GM12878 (cell line): ENCODE measurements at regions not wholly inside any gene's neighbourhood (a gene's known extent, or its start where the extent isn't known, plus 50 kb on each side); places are given as distances from the start of the nearest gene placed in this dataset.

ENCODE experiments used
- ATAC-seq: fragments of 200-7000 bp; cut with Tn5 transposase; 3 replicates; pipeline ENCODE4 v1.9.1; 2020; ENCODE audit warnings: mild to moderate bottlenecking, moderate library complexity
- BruUV-seq: library from RNA; stranded (reverse); fragments of 400-500 nt; replicated peaks from 2 replicates; lab custom pipeline; 2021; lab: Mats Ljungman, UMichigan
- CTCF ChIA-PET: fragments of 300-600 bp; sonication (Branson Sonifier 250); formaldehyde crosslinking; extraction: SDS; loops from one replicate; lab custom pipeline; 2021; ENCODE audit warnings: inconsistent platforms; lab: Yijun Ruan, JAX
- POLR2A ChIA-PET: fragments of 350-600 bp; formaldehyde crosslinking; extraction: SDS; loops from one replicate; lab custom pipeline; 2021; ENCODE audit warnings: inconsistent platforms; lab: Charles Lee
- RAD21 ChIA-PET: fragments of 300-600 bp; sonication (Branson Sonifier 250); formaldehyde crosslinking; loops from one replicate; lab custom pipeline; 2023; ENCODE audit warnings: antibody characterized with exemption; ENCODE audit not compliant: unreplicated experiment; lab: Charles Lee
- SMC1A ChIA-PET: fragments of 300-600 bp; sonication (Branson Sonifier 250); formaldehyde crosslinking; loops from one replicate; lab custom pipeline; 2023; ENCODE audit not compliant: unreplicated experiment, uncharacterized antibody; lab: Charles Lee
- DNase-seq: peaks from one replicate; pipeline ENCODE4 v3.0.0-alpha.2; 2011; ENCODE audit warnings: low read depth, low spot score
- FAIRE-seq: peaks from 3 replicates; lab custom pipeline; 2011; peaks lifted over from hg19 to GRCh38; lab: Jason Lieb, UNC
- H2AFZ ChIP-seq: 2 replicates; pipeline ENCODE4 v1.6.0; 2011; ENCODE audit warnings: low read depth, low read length, control low read depth; ENCODE audit not compliant: control insufficient read depth
- H3K27ac ChIP-seq: 2 replicates; pipeline ENCODE4 v1.5.1; 2011; ENCODE audit warnings: control low read depth; ENCODE audit not compliant: control insufficient read depth, insufficient read depth
- H3K27me3 ChIP-seq, 2 experiments: replicated peaks in 1 of 2; 2 replicates each; pipeline versions ENCODE4 v1.6.0 to v1.6.1; 2011; ENCODE audit warnings: low read length in 1 of 2; ENCODE audit not compliant: control insufficient read depth in 2 of 2, insufficient read depth in 2 of 2
- H3K36me3 ChIP-seq, 2 experiments: 2 replicates each; pipeline ENCODE4 v1.5.1; 2011; ENCODE audit warnings: low read length in 1 of 2; ENCODE audit not compliant: control insufficient read depth in 2 of 2, insufficient read depth in 2 of 2
- H3K4me1 ChIP-seq: 2 replicates; pipeline ENCODE4 v1.6.1; 2011; ENCODE audit warnings: mild to moderate bottlenecking, low read length, moderate library complexity, mixed read lengths; ENCODE audit not compliant: control insufficient read depth, insufficient read depth
- H3K4me2 ChIP-seq: 2 replicates; pipeline ENCODE4 v1.6.0; 2011; ENCODE audit warnings: control low read depth; ENCODE audit not compliant: control insufficient read depth, insufficient read depth
- H3K4me3 ChIP-seq: fragments of 200-600 bp; sonication (generic); 2 replicates; pipeline ENCODE4 v1.5.1; 2016
- H3K79me2 ChIP-seq: 2 replicates; pipeline ENCODE4 v1.6.0; 2011; ENCODE audit warnings: low read length; ENCODE audit not compliant: control insufficient read depth, insufficient read depth
- H3K9ac ChIP-seq: 2 replicates; pipeline ENCODE4 v1.8.0; 2011; ENCODE audit warnings: low read length, control low read depth, mixed read lengths; ENCODE audit not compliant: control insufficient read depth, insufficient read depth
- H3K9me3 ChIP-seq: replicated peaks from 3 replicates; pipeline ENCODE4 v1.5.1; 2011; ENCODE audit warnings: mild to moderate bottlenecking, low read length; ENCODE audit not compliant: control insufficient read depth, insufficient read depth
- H4K20me1 ChIP-seq: 2 replicates; pipeline ENCODE4 v1.6.0; 2011; ENCODE audit not compliant: control insufficient read depth, insufficient read depth
- ASH2L ChIP-seq: fragments of 300-600, 200-600 bp; sonication (generic); IDR thresholded peaks from 2 replicates; pipeline ENCODE4 v1.6.1; 2017; ENCODE audit warnings: low read depth, mild to moderate bottlenecking, borderline replicate concordance
- CBX5 ChIP-seq: sonication (generic); IDR thresholded peaks from 2 replicates; pipeline ENCODE4 v1.6.1; 2016; ENCODE audit warnings: low read depth, moderate library complexity, mild to moderate bottlenecking, inconsistent platforms
- DPF2 ChIP-seq: fragments of 450-650 bp; IDR thresholded peaks from 2 replicates; pipeline ENCODE4 v1.6.1; 2017; ENCODE audit warnings: mild to moderate bottlenecking
- ELK1 ChIP-seq: IDR thresholded peaks from 2 replicates; pipeline ENCODE4 v1.6.1; 2012; ENCODE audit warnings: low read depth, low read length, improper control_type of control experiment
- EZH2 ChIP-seq: IDR thresholded peaks from 2 replicates; pipeline ENCODE4 v1.6.1; 2012; ENCODE audit warnings: low read depth, mild to moderate bottlenecking, control low read depth, inconsistent platforms, low read length, borderline replicate concordance; ENCODE audit not compliant: control insufficient read depth
- HDAC2 ChIP-seq: fragments of 200-600 bp; sonication (generic); IDR thresholded peaks from 2 replicates; pipeline ENCODE4 v1.6.1; 2017
- IRF3 ChIP-seq: fragments of 450-650 bp; IDR thresholded peaks from 2 replicates; pipeline ENCODE4 v1.6.1; 2014; ENCODE audit warnings: mild to moderate bottlenecking
- JUND ChIP-seq: IDR thresholded peaks from 2 replicates; pipeline ENCODE4 v1.6.1; 2012; ENCODE audit warnings: low read depth, mild to moderate bottlenecking, low read length, improper control_type of control experiment, moderate library complexity
- LARP7 ChIP-seq: fragments of 450-650 bp; IDR thresholded peaks from 2 replicates; pipeline ENCODE4 v1.6.1; 2017; ENCODE audit warnings: mild to moderate bottlenecking
- RFX5 ChIP-seq: IDR thresholded peaks from 2 replicates; pipeline ENCODE4 v1.6.1; 2011; ENCODE audit warnings: low read depth, low read length, improper control_type of control experiment
- RUNX3 ChIP-seq: IDR thresholded peaks from 2 replicates; pipeline ENCODE4 v1.6.1; 2012; ENCODE audit warnings: low read length, inconsistent platforms
- SMAD1 ChIP-seq: fragments of 450-650 bp; IDR thresholded peaks from 2 replicates; pipeline ENCODE4 v1.6.1; 2018; ENCODE audit warnings: mild to moderate bottlenecking, low read depth; ENCODE audit not compliant: partially characterized antibody
- TAF1 ChIP-seq: IDR thresholded peaks from 2 replicates; pipeline ENCODE4 v1.6.1; 2011; ENCODE audit warnings: mild to moderate bottlenecking, low read depth, low read length, borderline replicate concordance
- ZBTB40 ChIP-seq: fragments of 450-650 bp; IDR thresholded peaks from 2 replicates; pipeline ENCODE4 v1.6.1; 2016; ENCODE audit warnings: mild to moderate bottlenecking, moderate library complexity, borderline replicate concordance
- ZNF687 ChIP-seq: fragments of 450-650 bp; IDR thresholded peaks from 2 replicates; pipeline ENCODE4 v1.6.1; 2017; ENCODE audit warnings: mild to moderate bottlenecking, moderate library complexity
- ZSCAN29 ChIP-seq: fragments of 450-650 bp; IDR thresholded peaks from 2 replicates; pipeline ENCODE4 v1.6.1; 2017; ENCODE audit warnings: mild to moderate bottlenecking, moderate library complexity
- WGBS: methylation state at CpG from one replicate; pipeline ENCODE4 v1.1.6; 2016; ENCODE audit warnings: low lambda C conversion rate; ENCODE audit not compliant: insufficient replicate concordance, insufficient coverage; ENCODE audit errors: missing lambda C conversion rate; 5-methylcytosine and 5-hydroxymethylcytosine counted together
- in situ Hi-C: fragments of 300-500 bp; cut with MboI; formaldehyde crosslinking; loops from 9 replicates; pipeline ENCODE4 v1.14.3; 2018; ENCODE audit warnings: mixed read lengths
- intact Hi-C: fragments of 100-400 bp; cut with micrococcal nuclease; formaldehyde crosslinking; loops from one replicate; pipeline ENCODE4 v1.14.2; 2022; ENCODE audit not compliant: unreplicated experiment

- TF ChIP-seq SMAD1 (no peak), LARP7 (no peak), JUND (no peak), ZBTB40 (no peak), RUNX3 (no peak), DPF2 (no peak), RFX5 (no peak), TAF1 (no peak), IRF3 (no peak), ASH2L (no peak), EZH2 (no peak), ELK1 (no peak), ZNF687 (no peak), HDAC2 (no peak), ZSCAN29 (no peak), CBX5 (no peak)
- ATAC-seq = no peak
- Histone ChIP-seq H2AFZ (no peak overlapping the region), H3K9me3 (no peaks in the 10 kb centered on the region), H3K9ac (no peak overlapping the region), H3K27ac (no peak overlapping the region), H3K27me3 (no peaks in the 10 kb centered on the region; a peak in 1 of 4 replicates), H3K36me3 (no peaks in the 10 kb centered on the region), H3K4me3 (no peak overlapping the region), H3K4me2 (no peak overlapping the region), H4K20me1 (no peaks in the 10 kb centered on the region), H3K4me1 (no peaks in the 10 kb centered on the region), H3K79me2 (no peaks in the 10 kb centered on the region)
- WGBS = 39% methylated on average over 4 of the region's 4 CpGs
- POLR2A ChIA-PET = no interaction called here
- DNase-seq = no peak
- CTCF ChIA-PET = interaction anchor here (1.3 kb wide), 2 partner anchors 10 to 93 kb away, joined by 6 to 9 read pairs; no protein-coding TSS in a partner anchor
- no TSS peak for BruUV-seq
- SMC1A ChIA-PET = no interaction called here
- FAIRE-seq = no peak
- intact Hi-C loops (no loop called here), in situ Hi-C loops (no loop called here)
- RAD21 ChIA-PET = no interaction called here
These were observed 169.7 kb upstream of the RGS6 start for GRCh38 chr14:71762575-71762974.
